Stimulated activated CD8-positive, alpha-beta memory T cell treated with anti-CD3 and anti-CD28 coated beads, Interleukin-15, amount 100 ng/mL, for 4 hours (primary cell): ENCODE measurements at regions not wholly inside any gene's neighbourhood (a gene's known extent, or its start where the extent isn't known, plus 50 kb on each side); places are given as distances from the start of the nearest gene placed in this dataset.

Source experiments
- DNase-seq, 2 donors: peaks; one replicate each; pipeline ENCODE4 v3.0.0-alpha.2; 2020; ENCODE audit warnings: low read depth in 2 of 2

GRCh38 chr4:56206258-56206657 is 181.0 kb downstream of the AASDH start:
- DNase-seq: no peak

GRCh38 chr4:56200275-56200674 is 187.0 kb downstream of the AASDH start:
- no peak for DNase-seq

DNA sequence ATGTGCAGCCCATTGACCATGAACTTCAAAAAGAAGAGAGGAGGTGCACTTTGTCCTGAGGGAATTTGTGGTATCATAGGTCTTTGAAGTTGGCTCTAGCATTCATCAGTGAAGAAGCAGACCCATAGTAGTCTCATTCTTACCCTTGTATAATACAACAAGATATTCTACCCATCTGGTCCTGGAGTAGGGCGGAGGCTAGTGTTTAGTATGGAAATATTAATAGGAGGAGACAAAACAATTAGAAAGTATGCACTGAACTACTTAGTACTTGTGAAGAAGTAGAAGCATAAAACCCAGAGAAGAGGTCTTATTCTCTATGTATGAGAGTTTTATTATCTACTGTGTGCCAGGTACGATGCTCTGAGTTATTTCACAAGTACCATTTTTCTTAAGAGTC is 189.0 kb downstream of the AASDH start:
- no peak for DNase-seq

DNA sequence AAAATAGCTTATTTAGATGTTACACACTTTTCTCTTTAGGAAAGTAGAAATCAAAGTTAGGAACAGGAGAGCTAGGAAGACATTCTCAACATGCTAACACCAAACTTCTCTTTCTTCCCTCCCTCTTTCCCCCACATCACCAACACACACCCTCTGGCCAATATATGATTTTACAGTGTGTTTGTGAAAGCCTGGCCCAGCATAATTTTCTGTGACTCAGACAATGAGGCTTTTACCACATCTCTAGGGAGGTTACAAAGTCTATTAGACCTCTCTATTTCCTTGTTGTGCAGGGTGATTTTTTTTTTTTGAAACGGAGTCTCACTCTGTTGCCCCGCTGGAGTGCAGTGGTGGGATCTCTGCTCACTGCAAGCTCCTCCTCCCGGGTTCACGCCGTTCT is 189.9 kb downstream of the AASDH start:
- no peak for DNase-seq

DNA sequence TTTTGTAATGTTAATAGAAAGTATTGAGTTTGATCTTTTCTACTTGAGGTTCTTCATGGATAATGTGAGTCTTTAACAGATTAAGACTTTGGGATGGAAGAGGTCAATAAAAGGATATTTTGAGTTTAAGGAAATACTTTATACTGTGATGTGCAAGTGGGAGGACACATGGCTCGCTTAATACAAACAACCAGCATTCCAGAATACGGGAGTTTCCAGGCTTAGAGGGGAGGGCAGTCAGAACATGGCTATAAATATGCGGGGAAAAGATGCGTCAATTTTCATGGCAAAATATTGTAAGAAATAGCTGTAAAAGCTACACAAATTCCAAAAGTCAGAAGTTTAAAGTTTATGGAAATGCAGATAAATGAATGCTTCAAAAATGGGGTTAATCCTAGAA is 192.3 kb downstream of the AASDH start:
- DNase-seq: no peak

DNA sequence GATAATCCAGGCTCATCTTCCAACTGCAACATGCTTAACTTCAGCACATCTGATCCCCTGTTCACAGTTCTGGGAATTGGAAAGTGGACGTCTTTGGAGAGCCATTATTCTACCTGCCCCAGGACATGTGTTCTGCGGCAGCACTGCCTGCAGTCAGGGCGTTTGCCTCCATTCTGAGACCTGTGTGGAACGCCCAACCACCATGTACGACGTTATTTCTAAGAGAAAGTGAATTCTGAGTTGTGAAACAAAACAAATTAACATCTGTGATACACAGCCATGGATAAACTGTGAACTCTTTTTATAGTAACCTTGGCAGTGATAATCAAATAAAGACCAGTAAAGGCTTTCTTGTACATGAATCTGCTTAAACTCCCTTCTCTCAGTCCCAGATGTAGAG is 195.8 kb downstream of the AASDH start:
- no peak for DNase-seq

GRCh38 chr4:56187688-56188087 is 199.6 kb downstream of the AASDH start:
- DNase-seq: no peak

DNA sequence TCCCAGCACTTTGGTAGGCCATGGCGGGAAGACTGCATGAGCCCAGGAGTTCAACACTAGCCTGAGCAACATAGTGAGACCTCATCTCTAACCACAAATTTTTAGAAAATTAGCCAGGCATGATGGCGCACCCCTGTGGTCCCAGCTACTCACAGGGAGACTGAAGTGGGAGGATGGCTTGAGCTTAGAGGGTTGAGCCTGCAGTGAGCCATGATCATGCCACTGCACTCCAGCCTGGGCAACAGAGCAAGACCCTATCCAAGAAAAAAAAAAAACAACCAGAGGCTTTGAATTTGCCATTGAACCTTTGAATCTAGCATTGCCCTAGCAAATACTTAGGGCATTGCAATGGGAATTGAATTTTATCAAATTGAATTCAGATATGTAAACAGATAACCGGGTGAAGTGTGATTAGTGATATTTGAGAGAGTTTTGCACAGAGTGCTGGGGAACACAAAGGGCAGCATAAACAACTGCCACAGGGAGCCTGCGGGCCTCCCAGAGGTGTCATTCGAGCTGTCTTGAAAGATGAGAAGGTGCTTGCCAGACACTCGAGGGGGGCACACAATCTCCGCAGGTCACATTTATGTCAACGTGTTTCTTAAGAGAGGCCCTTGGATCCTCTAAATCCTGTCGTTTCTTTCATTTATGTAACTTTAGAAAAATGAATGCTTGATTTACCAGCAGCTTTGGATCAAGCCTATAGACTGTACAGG is 200.3 kb downstream of the AASDH start:
- DNase-seq: no peak

DNA sequence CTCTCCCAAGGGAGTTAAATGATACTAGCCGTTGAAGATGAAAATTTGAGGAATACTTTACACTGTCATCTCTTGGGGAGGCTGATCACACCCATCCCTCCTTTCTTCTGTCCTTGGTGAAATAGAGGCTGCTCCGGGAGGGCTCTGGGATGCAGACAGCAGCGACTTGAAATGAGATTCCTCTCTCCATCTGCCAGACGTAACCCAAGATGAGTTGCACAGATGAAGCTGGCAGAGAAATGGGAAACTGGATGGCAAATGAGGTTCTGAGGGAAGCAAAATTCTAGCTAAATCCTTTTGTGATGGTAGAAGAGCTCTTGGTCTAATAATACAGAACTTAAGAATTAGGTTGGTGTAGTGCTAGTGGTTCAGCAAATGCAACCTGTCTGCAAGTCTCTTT is 201.4 kb downstream of the AASDH start:
- DNase-seq: no peak

DNA sequence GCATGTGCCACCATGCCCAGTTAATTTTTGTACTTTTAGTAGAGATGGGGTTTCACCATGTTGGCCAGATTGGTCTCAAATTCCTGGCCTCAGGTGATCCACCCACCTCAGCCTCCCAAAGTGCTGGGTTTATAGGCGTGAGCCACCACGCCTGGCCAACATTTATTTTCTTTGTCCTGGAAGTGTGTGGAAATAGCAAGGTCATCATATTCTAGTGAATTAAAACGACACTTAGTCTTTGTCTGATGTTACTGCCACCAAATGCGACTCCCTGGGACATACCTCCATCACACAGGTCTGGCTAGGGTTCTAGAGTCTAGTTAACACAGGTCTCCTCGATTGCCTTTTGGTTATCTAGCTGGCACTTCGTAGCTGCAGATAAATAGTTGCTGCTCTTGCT is 203.1 kb downstream of the AASDH start:
- no peak for DNase-seq

GRCh38 chr4:56183344-56183959 is 203.8 kb downstream of the AASDH start:
- DNase-seq: no peak

DNA sequence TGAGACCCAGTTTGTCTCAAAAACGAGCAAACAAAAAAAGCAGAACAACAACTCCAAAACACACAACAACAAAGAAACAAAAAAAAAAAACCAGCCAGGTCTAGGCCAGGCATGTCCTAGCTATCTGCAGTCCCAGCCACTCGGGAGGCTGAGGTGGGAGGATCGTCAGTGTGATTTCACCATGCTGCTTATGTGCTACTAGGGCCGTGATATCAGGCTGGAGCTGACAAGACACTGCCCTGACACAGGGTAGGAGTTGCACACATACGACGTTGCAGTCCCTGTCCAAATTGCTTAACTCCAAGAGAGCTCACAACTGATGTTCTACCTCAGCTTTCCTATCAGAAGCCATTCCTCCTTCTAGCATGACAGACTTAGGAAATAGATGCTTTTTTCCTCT is 204.9 kb downstream of the AASDH start:
- DNase-seq: no peak

- DNase-seq: no peak
Observed at GRCh38 chr4:56181140-56181953, 205.9 kb downstream of the AASDH start.

DNA sequence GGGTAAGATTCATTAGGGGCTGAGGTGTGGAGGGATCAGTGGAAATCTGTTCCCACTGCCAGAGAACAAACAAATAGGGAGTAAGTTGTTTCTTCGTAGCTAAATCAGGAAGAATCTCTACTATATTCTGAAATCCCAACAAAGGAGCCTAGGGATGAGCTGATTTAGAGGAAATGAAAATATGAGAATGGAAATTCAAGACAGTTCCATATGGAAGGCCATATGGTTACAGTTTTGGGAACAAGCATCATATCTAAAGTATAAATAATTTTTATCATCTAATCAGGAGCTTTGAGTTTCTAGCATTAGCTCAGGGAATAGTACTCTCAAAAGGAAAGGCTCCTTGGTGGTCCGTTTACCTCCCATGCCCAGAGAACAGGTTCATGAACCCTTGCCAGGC is 218.2 kb downstream of the AASDH start:
- no peak for DNase-seq

DNA sequence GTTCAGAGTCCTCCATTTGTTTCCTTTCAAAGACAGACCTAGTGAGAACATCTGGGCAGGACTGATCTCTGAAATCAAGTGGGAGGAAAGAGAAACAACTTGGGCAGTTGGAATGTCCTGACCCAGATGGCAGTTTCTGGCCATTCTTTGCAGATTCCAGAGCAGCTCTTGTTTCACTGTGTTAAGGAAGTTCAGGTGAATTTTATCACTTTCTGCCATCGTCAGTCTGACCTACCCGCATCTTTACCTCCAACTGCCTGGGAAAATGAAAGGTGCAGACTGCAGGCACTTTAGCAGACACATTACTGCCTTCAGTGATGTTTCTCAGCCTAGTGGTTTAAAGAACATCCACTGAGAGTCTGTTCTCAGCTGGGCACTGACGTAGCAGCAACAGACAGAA is 216.2 kb downstream of the CEP135 start:
- DNase-seq: no peak

- no peak for DNase-seq
Observed at GRCh38 chr4:56160636-56161035, 211.9 kb downstream of the CEP135 start.

DNA sequence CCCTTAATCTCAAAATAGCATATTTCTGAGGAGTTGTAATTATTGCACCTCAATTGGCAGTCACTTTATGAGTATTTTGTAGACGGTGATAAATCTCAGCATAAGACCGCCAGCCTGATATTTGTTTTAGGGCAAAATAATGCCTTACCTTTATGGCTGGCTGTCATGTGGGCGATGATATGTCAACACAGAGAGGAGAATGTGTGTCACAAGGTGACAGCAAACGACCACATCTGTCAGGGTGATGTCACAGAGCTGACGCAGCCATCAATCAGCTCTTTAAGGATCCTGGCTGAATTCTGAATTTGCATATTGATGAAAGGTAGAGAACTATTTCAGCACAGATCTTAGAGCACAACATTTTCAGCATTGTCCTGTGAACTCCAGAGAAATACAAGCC is 209.7 kb downstream of the CEP135 start:
- DNase-seq: no peak

DNA sequence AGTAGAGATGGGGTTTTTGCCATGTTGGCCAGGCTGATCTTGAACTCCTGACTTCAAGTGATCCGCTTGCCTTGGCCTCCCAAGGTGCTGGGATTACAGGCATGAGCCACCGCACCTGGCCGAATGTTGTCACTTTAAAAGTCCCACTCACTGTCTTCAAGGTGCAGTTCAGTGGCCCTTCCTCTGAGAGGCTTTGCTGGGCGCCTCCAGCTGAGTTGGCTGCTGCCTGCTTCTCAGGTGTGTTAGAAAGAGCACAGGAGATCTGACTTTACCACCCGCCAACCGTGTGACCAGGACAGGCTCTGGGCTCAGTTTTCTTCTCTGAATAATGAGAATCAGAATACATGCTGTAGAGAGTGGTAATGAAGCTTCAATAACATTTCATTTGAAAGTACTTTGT is 207.4 kb downstream of the CEP135 start:
- DNase-seq: no peak

GRCh38 chr4:56155432-56155831 is 206.7 kb downstream of the CEP135 start:
- no peak for DNase-seq

GRCh38 chr4:56149591-56149990 is 200.8 kb downstream of the CEP135 start:
- no peak for DNase-seq

GRCh38 chr4:56148428-56148827 is 199.7 kb downstream of the CEP135 start:
- DNase-seq: no peak

DNA sequence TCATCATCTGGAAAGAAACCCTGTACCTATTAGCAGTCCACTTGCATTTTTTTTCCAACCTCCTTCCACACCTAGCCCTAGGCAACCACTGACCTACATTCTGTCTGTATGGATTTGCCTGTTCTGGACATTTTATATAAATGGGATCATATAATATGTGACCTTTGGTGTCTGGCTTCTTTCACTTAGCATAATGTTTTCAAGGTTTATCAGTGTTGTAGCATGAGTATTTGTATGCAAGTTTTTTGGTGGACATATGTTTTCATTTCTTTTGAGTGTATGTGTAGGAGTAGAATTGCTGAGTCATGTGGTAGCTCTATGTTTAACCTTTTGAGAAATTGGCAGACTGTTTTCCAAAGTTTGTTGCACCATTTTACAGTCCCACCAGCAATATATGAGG is 198.6 kb downstream of the CEP135 start:
- no peak for DNase-seq

DNA sequence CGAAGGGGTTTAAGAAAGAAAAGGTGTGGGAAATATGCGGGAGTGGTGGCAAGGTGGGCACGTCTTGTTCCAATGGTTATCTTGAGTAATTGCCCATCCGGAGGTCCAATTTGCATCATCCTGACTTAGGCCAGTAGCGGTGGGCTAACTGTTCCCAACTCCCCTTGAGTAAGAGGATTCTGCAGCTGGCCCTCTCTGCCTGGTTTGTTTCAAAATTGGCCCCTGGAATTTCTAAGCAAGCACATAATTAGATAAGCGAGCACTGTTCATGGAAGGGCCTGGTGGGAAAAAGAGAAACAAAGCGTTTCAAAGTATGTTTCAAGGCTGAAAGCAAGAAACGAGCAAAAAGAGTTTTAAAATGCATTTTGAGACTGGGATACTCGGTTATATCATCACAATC is 198.2 kb downstream of the CEP135 start:
- no peak for DNase-seq
